ENCODE measurements at regions not wholly inside any gene's neighbourhood (a gene's known extent, or its start where the extent isn't known, plus 50 kb on each side); places are given as distances from the start of the nearest gene placed in this dataset.
"Not testable (repeated sequence)": the region's sequence is repeated elsewhere in the genome, so short reads cannot be mapped to it uniquely, and the experiment has no call there.

- peaks cover 21% of the 10 kb centered on the region for H3K9me3 ChIP-seq (ENCODE audit: control insufficient read depth, low read length)
Observed at GRCh38 chr21:41568606-41569385, 60.8 kb upstream of the TMPRSS2 start.

GRCh38 chr21:41567901-41568510, 60.0 kb upstream of the TMPRSS2 start:
- H3K4me3 ChIP-seq (ENCODE audit: low read length) = no peak overlapping the region
- DNase-seq (ENCODE audit: low read depth) = no peak
- H3K36me3 ChIP-seq (ENCODE audit: control insufficient read depth, insufficient read depth, low read length, severe bottlenecking) = no peaks in the 10 kb centered on the region
- H3K9ac ChIP-seq (ENCODE audit: low read length) = no peak overlapping the region
- no peaks in the 10 kb centered on the region for H3K4me1 ChIP-seq (ENCODE audit: control insufficient read depth, insufficient read depth, low read length)
- peaks cover 45% of the 10 kb centered on the region for H3K27me3 ChIP-seq (replicated peaks; ENCODE audit: control insufficient read depth, insufficient read depth, low read length)
- H3K9me3 ChIP-seq (ENCODE audit: control insufficient read depth, low read length) = peaks cover 21% of the 10 kb centered on the region

More at GRCh38 chr21:41568606-41569385, 60.8 kb upstream of the TMPRSS2 start:
- no peak overlapping the region for H3K9ac ChIP-seq (ENCODE audit: low read length)
- peaks cover 45% of the 10 kb centered on the region for H3K27me3 ChIP-seq (replicated peaks; ENCODE audit: control insufficient read depth, insufficient read depth, low read length)
- DNase-seq (ENCODE audit: low read depth) = no peak
- no peaks in the 10 kb centered on the region for H3K36me3 ChIP-seq (ENCODE audit: control insufficient read depth, insufficient read depth, low read length, severe bottlenecking)
- H3K4me1 ChIP-seq (ENCODE audit: control insufficient read depth, insufficient read depth, low read length) = no peaks in the 10 kb centered on the region
- H3K4me3 ChIP-seq (ENCODE audit: low read length) = no peak overlapping the region

GRCh38 chr21:41567237-41567636, 59.3 kb upstream of the TMPRSS2 start:
- H3K4me1 ChIP-seq (ENCODE audit: control insufficient read depth, insufficient read depth, low read length); H3K9ac ChIP-seq (ENCODE audit: low read length); H3K4me3 ChIP-seq (ENCODE audit: low read length): not testable (repeated sequence)

GRCh38 chr21:41566500-41567014, 58.6 kb upstream of the TMPRSS2 start:
- Histone ChIP-seq H3K27me3 (replicated peaks; ENCODE audit: control insufficient read depth, insufficient read depth, low read length) (peaks cover 37% of the 10 kb centered on the region), H3K9ac (ENCODE audit: low read length) (no peak overlapping the region), H3K36me3 (ENCODE audit: control insufficient read depth, insufficient read depth, low read length, severe bottlenecking) (no peaks in the 10 kb centered on the region), H3K9me3 (ENCODE audit: control insufficient read depth, low read length) (peaks cover 9% of the 10 kb centered on the region), H3K4me1 (ENCODE audit: control insufficient read depth, insufficient read depth, low read length) (peaks cover 9% of the 10 kb centered on the region), H3K4me3 (ENCODE audit: low read length) (no peak overlapping the region)
- no peak for DNase-seq (ENCODE audit: low read depth)

More at GRCh38 chr21:41567237-41567636, 59.3 kb upstream of the TMPRSS2 start:
- DNase-seq (ENCODE audit: low read depth); H3K36me3 ChIP-seq (ENCODE audit: control insufficient read depth, insufficient read depth, low read length, severe bottlenecking): not testable (repeated sequence)
- Histone ChIP-seq H3K9me3 (ENCODE audit: control insufficient read depth, low read length) (peaks cover 16% of the 10 kb centered on the region), H3K27me3 (replicated peaks; ENCODE audit: control insufficient read depth, insufficient read depth, low read length) (peaks cover 43% of the 10 kb centered on the region)

- no peak overlapping the region for H3K4me3 ChIP-seq (ENCODE audit: low read length)
- H3K9me3 ChIP-seq (ENCODE audit: control insufficient read depth, low read length) = no peaks in the 10 kb centered on the region
- DNase-seq (ENCODE audit: low read depth) = no peak
- peaks cover 13% of the 10 kb centered on the region for H3K4me1 ChIP-seq (ENCODE audit: control insufficient read depth, insufficient read depth, low read length)
- H3K36me3 ChIP-seq (ENCODE audit: control insufficient read depth, insufficient read depth, low read length, severe bottlenecking) = no peaks in the 10 kb centered on the region
- no peak overlapping the region for H3K9ac ChIP-seq (ENCODE audit: low read length)
- H3K27me3 ChIP-seq (replicated peaks; ENCODE audit: control insufficient read depth, insufficient read depth, low read length) = peaks cover 28% of the 10 kb centered on the region
Observed at GRCh38 chr21:41565550-41565949, 57.6 kb upstream of the TMPRSS2 start.

GRCh38 chr21:41564871-41565274, 56.9 kb upstream of the TMPRSS2 start:
- H3K4me1 ChIP-seq (ENCODE audit: control insufficient read depth, insufficient read depth, low read length) = peaks cover 20% of the 10 kb centered on the region
- no peak overlapping the region for H3K4me3 ChIP-seq (ENCODE audit: low read length)
- peaks cover 28% of the 10 kb centered on the region for H3K27me3 ChIP-seq (replicated peaks; ENCODE audit: control insufficient read depth, insufficient read depth, low read length)
- no peaks in the 10 kb centered on the region for H3K9me3 ChIP-seq (ENCODE audit: control insufficient read depth, low read length)
- H3K9ac ChIP-seq (ENCODE audit: low read length) = no peak overlapping the region
- H3K36me3 ChIP-seq (ENCODE audit: control insufficient read depth, insufficient read depth, low read length, severe bottlenecking) = no peaks in the 10 kb centered on the region
- DNase-seq (ENCODE audit: low read depth) = peak; percentile 79

- H3K4me3 ChIP-seq (ENCODE audit: low read length) = no peak overlapping the region
- peaks cover 10% of the 10 kb centered on the region for H3K27me3 ChIP-seq (replicated peaks; ENCODE audit: control insufficient read depth, insufficient read depth, low read length)
- peak; percentile 14 for DNase-seq (ENCODE audit: low read depth)
- H3K9me3 ChIP-seq (ENCODE audit: control insufficient read depth, low read length) = no peaks in the 10 kb centered on the region
- H3K4me1 ChIP-seq (ENCODE audit: control insufficient read depth, insufficient read depth, low read length) = peaks cover 24% of the 10 kb centered on the region
- H3K9ac ChIP-seq (ENCODE audit: low read length) = no peak overlapping the region
- H3K36me3 ChIP-seq (ENCODE audit: control insufficient read depth, insufficient read depth, low read length, severe bottlenecking) = no peaks in the 10 kb centered on the region
Observed at GRCh38 chr21:41562101-41563000, 54.4 kb upstream of the TMPRSS2 start.

- H3K9ac ChIP-seq (ENCODE audit: low read length) = no peak overlapping the region
- peaks cover 11% of the 10 kb centered on the region for H3K27me3 ChIP-seq (replicated peaks; ENCODE audit: control insufficient read depth, insufficient read depth, low read length)
- no peaks in the 10 kb centered on the region for H3K36me3 ChIP-seq (ENCODE audit: control insufficient read depth, insufficient read depth, low read length, severe bottlenecking)
- DNase-seq (ENCODE audit: low read depth) = no peak
- no peak overlapping the region for H3K4me3 ChIP-seq (ENCODE audit: low read length)
- peaks cover 24% of the 10 kb centered on the region for H3K4me1 ChIP-seq (ENCODE audit: control insufficient read depth, insufficient read depth, low read length)
- H3K9me3 ChIP-seq (ENCODE audit: control insufficient read depth, low read length) = no peaks in the 10 kb centered on the region
Observed at GRCh38 chr21:41561701-41562100, 53.7 kb upstream of the TMPRSS2 start.

GRCh38 chr21:41560661-41561158, 52.8 kb upstream of the TMPRSS2 start:
- Histone ChIP-seq H3K4me1 (ENCODE audit: control insufficient read depth, insufficient read depth, low read length) (peaks cover 24% of the 10 kb centered on the region), H3K9ac (ENCODE audit: low read length) (no peak overlapping the region), H3K36me3 (ENCODE audit: control insufficient read depth, insufficient read depth, low read length, severe bottlenecking) (no peaks in the 10 kb centered on the region), H3K4me3 (ENCODE audit: low read length) (no peak overlapping the region), H3K9me3 (ENCODE audit: control insufficient read depth, low read length) (no peaks in the 10 kb centered on the region), H3K27me3 (replicated peaks; ENCODE audit: control insufficient read depth, insufficient read depth, low read length) (peaks cover 8% of the 10 kb centered on the region)
- DNase-seq (ENCODE audit: low read depth) = no peak

- H3K9me3 ChIP-seq (ENCODE audit: control insufficient read depth, low read length) = no peaks in the 10 kb centered on the region
- peaks cover 8% of the 10 kb centered on the region for H3K27me3 ChIP-seq (replicated peaks; ENCODE audit: control insufficient read depth, insufficient read depth, low read length)
- H3K9ac ChIP-seq (ENCODE audit: low read length) = no peak overlapping the region
- DNase-seq (ENCODE audit: low read depth) = peak; percentile 43
- no peak overlapping the region for H3K4me3 ChIP-seq (ENCODE audit: low read length)
- H3K4me1 ChIP-seq (ENCODE audit: control insufficient read depth, insufficient read depth, low read length) = peaks cover 26% of the 10 kb centered on the region
- no peaks in the 10 kb centered on the region for H3K36me3 ChIP-seq (ENCODE audit: control insufficient read depth, insufficient read depth, low read length, severe bottlenecking)
Observed at GRCh38 chr21:41559658-41560631, 52.0 kb upstream of the TMPRSS2 start.
